H9 (cell line): ENCODE measurements at regions not wholly inside any gene's neighbourhood (a gene's known extent, or its start where the extent isn't known, plus 50 kb on each side); places are given as distances from the start of the nearest gene placed in this dataset.

Source experiments
- DNase-seq: peaks from one replicate; pipeline ENCODE4 v3.0.0-alpha.2; 2017
- H2AFZ ChIP-seq: one replicate; pipeline ENCODE4 v1.6.1; 2013; ENCODE audit warnings: mild to moderate bottlenecking, low read length, control low read depth, moderate library complexity
- H2AK5ac ChIP-seq: 2 replicates; pipeline ENCODE4 v1.6.1; 2013; ENCODE audit warnings: low read length, control low read depth, mixed read lengths; ENCODE audit not compliant: insufficient read length
- H2BK120ac ChIP-seq: one replicate; pipeline ENCODE4 v1.6.1; 2013; ENCODE audit warnings: low read depth, mild to moderate bottlenecking, low read length, control low read depth, inconsistent platforms; ENCODE audit not compliant: poor library complexity, severe bottlenecking
- H2BK12ac ChIP-seq: 2 replicates; pipeline ENCODE4 v1.6.1; 2013; ENCODE audit warnings: low read length, control low read depth, mixed read lengths, low read depth; ENCODE audit not compliant: insufficient read length
- H2BK15ac ChIP-seq: 2 replicates; pipeline ENCODE4 v1.6.1; 2013; ENCODE audit warnings: low read depth, low read length, control low read depth
- H2BK20ac ChIP-seq: one replicate; pipeline ENCODE4 v1.6.1; 2013; ENCODE audit warnings: low read depth, mild to moderate bottlenecking, low read length, control low read depth, inconsistent platforms; ENCODE audit not compliant: poor library complexity, severe bottlenecking
- H2BK5ac ChIP-seq: 2 replicates; pipeline ENCODE4 v1.6.1; 2013; ENCODE audit warnings: low read length, control low read depth, mixed read lengths; ENCODE audit not compliant: insufficient read length
- H3K14ac ChIP-seq: 2 replicates; pipeline ENCODE4 v1.6.1; 2013; ENCODE audit warnings: low read length, control low read depth; ENCODE audit not compliant: insufficient read depth
- H3K18ac ChIP-seq: 2 replicates; pipeline ENCODE4 v1.6.1; 2013; ENCODE audit warnings: low read depth, mild to moderate bottlenecking, mixed read lengths, low read length, control low read depth; ENCODE audit not compliant: insufficient read length
- H3K23ac ChIP-seq: 2 replicates; pipeline ENCODE4 v1.6.1; 2013; ENCODE audit warnings: low read length, control low read depth, mixed read lengths, low read depth; ENCODE audit not compliant: insufficient read length
- H3K23me2 ChIP-seq: 2 replicates; pipeline ENCODE4 v1.6.1; 2013; ENCODE audit warnings: low read depth, mild to moderate bottlenecking, mixed read lengths, low read length, control low read depth; ENCODE audit not compliant: insufficient read length, poor library complexity, severe bottlenecking
- H3K27ac ChIP-seq: 2 replicates; pipeline ENCODE4 v1.5.1; 2013; ENCODE audit warnings: low read length, control low read depth, mixed read lengths, low read depth; ENCODE audit not compliant: insufficient read length
- H3K27me3 ChIP-seq: 2 replicates; pipeline ENCODE4 v1.6.1; 2013; ENCODE audit warnings: low read length, control low read depth, inconsistent platforms; ENCODE audit not compliant: insufficient read depth
- H3K4ac ChIP-seq: 2 replicates; pipeline ENCODE4 v1.6.1; 2013; ENCODE audit warnings: low read depth, mild to moderate bottlenecking, control low read depth, inconsistent platforms, low read length, moderate library complexity
- H3K4me1 ChIP-seq: 2 replicates; pipeline ENCODE4 v1.6.1; 2013; ENCODE audit warnings: low read length, control low read depth, inconsistent platforms; ENCODE audit not compliant: insufficient read depth
- H3K4me2 ChIP-seq: 2 replicates; pipeline ENCODE4 v1.6.1; 2013; ENCODE audit warnings: low read length, control low read depth, mixed read lengths; ENCODE audit not compliant: insufficient read length, insufficient read depth
- H3K56ac ChIP-seq: 2 replicates; pipeline ENCODE4 v1.6.1; 2013; ENCODE audit warnings: low read depth, mild to moderate bottlenecking, mixed read lengths, low read length, control low read depth; ENCODE audit not compliant: insufficient read length
- H3K79me1 ChIP-seq: 2 replicates; pipeline ENCODE4 v1.6.1; 2013; ENCODE audit warnings: low read depth, mild to moderate bottlenecking, moderate library complexity, low read length, control low read depth, inconsistent platforms; ENCODE audit not compliant: insufficient read depth, poor library complexity, severe bottlenecking
- H3K79me2 ChIP-seq: 2 replicates; pipeline ENCODE4 v1.6.1; 2013; ENCODE audit warnings: low read length, control low read depth, inconsistent platforms; ENCODE audit not compliant: insufficient read depth
- H3K9ac ChIP-seq: 2 replicates; pipeline ENCODE4 v1.6.1; 2013; ENCODE audit warnings: low read length, control low read depth, mixed read lengths; ENCODE audit not compliant: insufficient read length; ENCODE audit errors: extremely low read depth
- H3K9me3 ChIP-seq: one replicate; pipeline ENCODE4 v1.6.1; 2013; ENCODE audit warnings: low read depth, low read length, inconsistent platforms; ENCODE audit not compliant: control insufficient read depth
- H3T11ph ChIP-seq: one replicate; pipeline ENCODE4 v1.6.1; 2013; ENCODE audit warnings: mild to moderate bottlenecking, low read length, control low read depth, inconsistent platforms
- H4K20me1 ChIP-seq: one replicate; pipeline ENCODE4 v1.6.1; 2013; ENCODE audit not compliant: control insufficient read depth, insufficient read length, insufficient read depth
- H4K5ac ChIP-seq: 2 replicates; pipeline ENCODE4 v1.6.1; 2013; ENCODE audit warnings: low read depth, mild to moderate bottlenecking, mixed read lengths, low read length, control low read depth; ENCODE audit not compliant: insufficient read length
- H4K8ac ChIP-seq: replicated peaks from 2 replicates; pipeline ENCODE4 v1.6.1; 2013; ENCODE audit warnings: low read length, control low read depth, mixed read lengths, low read depth; ENCODE audit not compliant: insufficient read length
- H4K91ac ChIP-seq: 2 replicates; pipeline ENCODE4 v1.6.1; 2013; ENCODE audit warnings: low read depth, mild to moderate bottlenecking, moderate library complexity, mixed read lengths, low read length, control low read depth; ENCODE audit not compliant: insufficient read length
- H3K27ac Mint-ChIP-seq, 3 experiments: 2 replicates in 2 of 3; 3 replicates in 1 of 3; pipeline ENCODE4 v1.8.0; 2020 to 2021; ENCODE audit warnings: mixed read lengths in 3 of 3, mild to moderate bottlenecking in 1 of 3, moderate library complexity in 1 of 3
- H3K27me3 Mint-ChIP-seq: 2 replicates; pipeline ENCODE4 v1.8.0; 2021; ENCODE audit warnings: low read depth, mild to moderate bottlenecking, moderate library complexity, mixed read lengths
- H3K36me3 Mint-ChIP-seq, 3 experiments: 2 replicates in 2 of 3; 3 replicates in 1 of 3; pipeline ENCODE4 v1.8.0; 2020 to 2021; ENCODE audit warnings: low read depth in 3 of 3, mixed read lengths in 3 of 3; ENCODE audit not compliant: insufficient read depth in 1 of 3
- H3K4me1 Mint-ChIP-seq, 2 experiments: 2 replicates each; pipeline ENCODE4 v1.8.0; 2020; ENCODE audit warnings: mixed read lengths in 2 of 2
- H3K4me3 Mint-ChIP-seq, 2 experiments: 2 replicates in 1 of 2; 3 replicates in 1 of 2; pipeline ENCODE4 v1.8.0; 2020 to 2021; ENCODE audit warnings: mild to moderate bottlenecking in 2 of 2, mixed read lengths in 2 of 2, moderate library complexity in 1 of 2
- H3K9me3 Mint-ChIP-seq, 2 experiments: 2 replicates in 1 of 2; 3 replicates in 1 of 2; pipeline ENCODE4 v1.8.0; 2020; ENCODE audit warnings: mild to moderate bottlenecking in 2 of 2, mixed read lengths in 2 of 2, moderate library complexity in 1 of 2
- CTCF ChIP-seq: fragments of 200-600 bp; sonication (generic); conservative IDR thresholded peaks from 3 replicates; pipeline ENCODE4 v1.8.0; 2021; ENCODE audit warnings: antibody characterized with exemption, mild to moderate bottlenecking
- WGBS: extraction: QIAGEN DNeasy Blood & Tissue Kit; methylation state at CpG from one replicate; pipeline ENCODE4 v1.1.7; 2013; ENCODE audit warnings: missing lambda C conversion rate, low lambda C conversion rate, mixed read lengths; ENCODE audit not compliant: insufficient read length; ENCODE audit errors: extremely low coverage; 5-methylcytosine and 5-hydroxymethylcytosine counted together

GRCh38 chr3:177467247-177467985 is 270.1 kb upstream of the TBL1XR1 start:
- Histone ChIP-seq H3K23me2 (no peaks in the 10 kb centered on the region), H3K56ac (no peak overlapping the region), H3K79me1 (no peaks in the 10 kb centered on the region), H3K79me2 (no peaks in the 10 kb centered on the region), H3K14ac (no peak overlapping the region), H2BK12ac (no peak overlapping the region), H2BK5ac (no peak overlapping the region), H3K4me2 (no peak overlapping the region), H3K27ac (no peak overlapping the region), H3K9ac (no peak overlapping the region), H3K18ac (no peak overlapping the region), H4K91ac (no peak overlapping the region), H3T11ph (no peak overlapping the region), H2BK20ac (no peak overlapping the region), H4K8ac (no peak overlapping the region), H2AFZ (no peak overlapping the region), H4K5ac (no peak overlapping the region), H3K23ac (no peak overlapping the region), H4K20me1 (no peaks in the 10 kb centered on the region), H3K9me3 (no peaks in the 10 kb centered on the region), H2AK5ac (no peak overlapping the region), H2BK15ac (no peak overlapping the region), H3K4ac (no peak overlapping the region), H2BK120ac (no peak overlapping the region), H3K4me1 (no peaks in the 10 kb centered on the region), H3K27me3 (no peaks in the 10 kb centered on the region)
- Mint-ChIP-seq H3K9me3 (no peaks in the 10 kb centered on the region), H3K27me3 (no peaks in the 10 kb centered on the region), H3K4me3 (no peak overlapping the region), H3K36me3 (peaks cover 0 to 2% (median 0%) of the 10 kb centered on the region in 3 experiments; a peak in 1 of 7 replicates), H3K27ac (no peak overlapping the region; a peak in 1 of 7 replicates), H3K4me1 (peaks cover 10 to 19% of the 10 kb centered on the region in 2 experiments)
- DNase-seq = no peak
- WGBS = no CpG with 5 or more reads among the region's 5 CpGs
- no peak for TF ChIP-seq CTCF
